H9 (cell line): ENCODE measurements at regions not wholly inside any gene's neighbourhood (a gene's known extent, or its start where the extent isn't known, plus 50 kb on each side); places are given as distances from the start of the nearest gene placed in this dataset.

ENCODE experiments used
- DNase-seq: peaks from one replicate; pipeline ENCODE4 v3.0.0-alpha.2; 2017
- H2AFZ ChIP-seq: one replicate; pipeline ENCODE4 v1.6.1; 2013; ENCODE audit warnings: mild to moderate bottlenecking, low read length, control low read depth, moderate library complexity
- H2AK5ac ChIP-seq: 2 replicates; pipeline ENCODE4 v1.6.1; 2013; ENCODE audit warnings: low read length, control low read depth, mixed read lengths; ENCODE audit not compliant: insufficient read length
- H2BK120ac ChIP-seq: one replicate; pipeline ENCODE4 v1.6.1; 2013; ENCODE audit warnings: low read depth, mild to moderate bottlenecking, low read length, control low read depth, inconsistent platforms; ENCODE audit not compliant: poor library complexity, severe bottlenecking
- H2BK12ac ChIP-seq: 2 replicates; pipeline ENCODE4 v1.6.1; 2013; ENCODE audit warnings: low read length, control low read depth, mixed read lengths, low read depth; ENCODE audit not compliant: insufficient read length
- H2BK15ac ChIP-seq: 2 replicates; pipeline ENCODE4 v1.6.1; 2013; ENCODE audit warnings: low read depth, low read length, control low read depth
- H2BK20ac ChIP-seq: one replicate; pipeline ENCODE4 v1.6.1; 2013; ENCODE audit warnings: low read depth, mild to moderate bottlenecking, low read length, control low read depth, inconsistent platforms; ENCODE audit not compliant: poor library complexity, severe bottlenecking
- H2BK5ac ChIP-seq: 2 replicates; pipeline ENCODE4 v1.6.1; 2013; ENCODE audit warnings: low read length, control low read depth, mixed read lengths; ENCODE audit not compliant: insufficient read length
- H3K14ac ChIP-seq: 2 replicates; pipeline ENCODE4 v1.6.1; 2013; ENCODE audit warnings: low read length, control low read depth; ENCODE audit not compliant: insufficient read depth
- H3K18ac ChIP-seq: 2 replicates; pipeline ENCODE4 v1.6.1; 2013; ENCODE audit warnings: low read depth, mild to moderate bottlenecking, mixed read lengths, low read length, control low read depth; ENCODE audit not compliant: insufficient read length
- H3K23ac ChIP-seq: 2 replicates; pipeline ENCODE4 v1.6.1; 2013; ENCODE audit warnings: low read length, control low read depth, mixed read lengths, low read depth; ENCODE audit not compliant: insufficient read length
- H3K23me2 ChIP-seq: 2 replicates; pipeline ENCODE4 v1.6.1; 2013; ENCODE audit warnings: low read depth, mild to moderate bottlenecking, mixed read lengths, low read length, control low read depth; ENCODE audit not compliant: insufficient read length, poor library complexity, severe bottlenecking
- H3K27ac ChIP-seq: 2 replicates; pipeline ENCODE4 v1.5.1; 2013; ENCODE audit warnings: low read length, control low read depth, mixed read lengths, low read depth; ENCODE audit not compliant: insufficient read length
- H3K27me3 ChIP-seq: 2 replicates; pipeline ENCODE4 v1.6.1; 2013; ENCODE audit warnings: low read length, control low read depth, inconsistent platforms; ENCODE audit not compliant: insufficient read depth
- H3K4ac ChIP-seq: 2 replicates; pipeline ENCODE4 v1.6.1; 2013; ENCODE audit warnings: low read depth, mild to moderate bottlenecking, control low read depth, inconsistent platforms, low read length, moderate library complexity
- H3K4me1 ChIP-seq: 2 replicates; pipeline ENCODE4 v1.6.1; 2013; ENCODE audit warnings: low read length, control low read depth, inconsistent platforms; ENCODE audit not compliant: insufficient read depth
- H3K4me2 ChIP-seq: 2 replicates; pipeline ENCODE4 v1.6.1; 2013; ENCODE audit warnings: low read length, control low read depth, mixed read lengths; ENCODE audit not compliant: insufficient read length, insufficient read depth
- H3K56ac ChIP-seq: 2 replicates; pipeline ENCODE4 v1.6.1; 2013; ENCODE audit warnings: low read depth, mild to moderate bottlenecking, mixed read lengths, low read length, control low read depth; ENCODE audit not compliant: insufficient read length
- H3K79me1 ChIP-seq: 2 replicates; pipeline ENCODE4 v1.6.1; 2013; ENCODE audit warnings: low read depth, mild to moderate bottlenecking, moderate library complexity, low read length, control low read depth, inconsistent platforms; ENCODE audit not compliant: insufficient read depth, poor library complexity, severe bottlenecking
- H3K79me2 ChIP-seq: 2 replicates; pipeline ENCODE4 v1.6.1; 2013; ENCODE audit warnings: low read length, control low read depth, inconsistent platforms; ENCODE audit not compliant: insufficient read depth
- H3K9ac ChIP-seq: 2 replicates; pipeline ENCODE4 v1.6.1; 2013; ENCODE audit warnings: low read length, control low read depth, mixed read lengths; ENCODE audit not compliant: insufficient read length; ENCODE audit errors: extremely low read depth
- H3K9me3 ChIP-seq: one replicate; pipeline ENCODE4 v1.6.1; 2013; ENCODE audit warnings: low read depth, low read length, inconsistent platforms; ENCODE audit not compliant: control insufficient read depth
- H3T11ph ChIP-seq: one replicate; pipeline ENCODE4 v1.6.1; 2013; ENCODE audit warnings: mild to moderate bottlenecking, low read length, control low read depth, inconsistent platforms
- H4K20me1 ChIP-seq: one replicate; pipeline ENCODE4 v1.6.1; 2013; ENCODE audit not compliant: control insufficient read depth, insufficient read length, insufficient read depth
- H4K5ac ChIP-seq: 2 replicates; pipeline ENCODE4 v1.6.1; 2013; ENCODE audit warnings: low read depth, mild to moderate bottlenecking, mixed read lengths, low read length, control low read depth; ENCODE audit not compliant: insufficient read length
- H4K8ac ChIP-seq: replicated peaks from 2 replicates; pipeline ENCODE4 v1.6.1; 2013; ENCODE audit warnings: low read length, control low read depth, mixed read lengths, low read depth; ENCODE audit not compliant: insufficient read length
- H4K91ac ChIP-seq: 2 replicates; pipeline ENCODE4 v1.6.1; 2013; ENCODE audit warnings: low read depth, mild to moderate bottlenecking, moderate library complexity, mixed read lengths, low read length, control low read depth; ENCODE audit not compliant: insufficient read length
- H3K27ac Mint-ChIP-seq, 3 experiments: 2 replicates in 2 of 3; 3 replicates in 1 of 3; pipeline ENCODE4 v1.8.0; 2020 to 2021; ENCODE audit warnings: mixed read lengths in 3 of 3, mild to moderate bottlenecking in 1 of 3, moderate library complexity in 1 of 3
- H3K27me3 Mint-ChIP-seq: 2 replicates; pipeline ENCODE4 v1.8.0; 2021; ENCODE audit warnings: low read depth, mild to moderate bottlenecking, moderate library complexity, mixed read lengths
- H3K36me3 Mint-ChIP-seq, 3 experiments: 2 replicates in 2 of 3; 3 replicates in 1 of 3; pipeline ENCODE4 v1.8.0; 2020 to 2021; ENCODE audit warnings: low read depth in 3 of 3, mixed read lengths in 3 of 3; ENCODE audit not compliant: insufficient read depth in 1 of 3
- H3K4me1 Mint-ChIP-seq, 2 experiments: 2 replicates each; pipeline ENCODE4 v1.8.0; 2020; ENCODE audit warnings: mixed read lengths in 2 of 2
- H3K4me3 Mint-ChIP-seq, 2 experiments: 2 replicates in 1 of 2; 3 replicates in 1 of 2; pipeline ENCODE4 v1.8.0; 2020 to 2021; ENCODE audit warnings: mild to moderate bottlenecking in 2 of 2, mixed read lengths in 2 of 2, moderate library complexity in 1 of 2
- H3K9me3 Mint-ChIP-seq, 2 experiments: 2 replicates in 1 of 2; 3 replicates in 1 of 2; pipeline ENCODE4 v1.8.0; 2020; ENCODE audit warnings: mild to moderate bottlenecking in 2 of 2, mixed read lengths in 2 of 2, moderate library complexity in 1 of 2
- CTCF ChIP-seq: fragments of 200-600 bp; sonication (generic); conservative IDR thresholded peaks from 3 replicates; pipeline ENCODE4 v1.8.0; 2021; ENCODE audit warnings: antibody characterized with exemption, mild to moderate bottlenecking
- WGBS: extraction: QIAGEN DNeasy Blood & Tissue Kit; methylation state at CpG from one replicate; pipeline ENCODE4 v1.1.7; 2013; ENCODE audit warnings: missing lambda C conversion rate, low lambda C conversion rate, mixed read lengths; ENCODE audit not compliant: insufficient read length; ENCODE audit errors: extremely low coverage; 5-methylcytosine and 5-hydroxymethylcytosine counted together

- Histone ChIP-seq H3K27me3 (no peaks in the 10 kb centered on the region), H3K4me2 (no peak overlapping the region), H3K79me1 (no peaks in the 10 kb centered on the region), H3K56ac (no peak overlapping the region), H3K4ac (no peak overlapping the region), H2AK5ac (no peak overlapping the region), H2BK120ac (no peak overlapping the region), H3T11ph (no peak overlapping the region), H4K20me1 (no peaks in the 10 kb centered on the region), H3K79me2 (no peaks in the 10 kb centered on the region), H2BK12ac (no peak overlapping the region), H3K14ac (no peak overlapping the region), H4K8ac (no peak overlapping the region), H2BK15ac (no peak overlapping the region), H3K4me1 (no peaks in the 10 kb centered on the region), H4K91ac (no peak overlapping the region), H3K23ac (no peak overlapping the region), H2AFZ (no peak overlapping the region), H3K9ac (no peak overlapping the region), H3K27ac (no peak overlapping the region), H2BK5ac (no peak overlapping the region), H2BK20ac (no peak overlapping the region), H3K18ac (no peak overlapping the region), H3K9me3 (peaks cover 18% of the 10 kb centered on the region), H4K5ac (no peak overlapping the region), H3K23me2 (no peaks in the 10 kb centered on the region)
- no peak for TF ChIP-seq CTCF
- H3K4me3 Mint-ChIP-seq, result no peak overlapping the region
- peaks cover 14 to 19% (median 17%) of the 10 kb centered on the region in 3 experiments for H3K36me3 Mint-ChIP-seq
- H3K27ac Mint-ChIP-seq, result no peak overlapping the region
- no peak for DNase-seq
- no peaks in the 10 kb centered on the region for H3K27me3 Mint-ChIP-seq
- H3K4me1 Mint-ChIP-seq, result no peaks in the 10 kb centered on the region
- no CpG with 5 or more reads among the region's 1 CpG for WGBS
- peaks cover 29 to 31% of the 10 kb centered on the region in 2 experiments for H3K9me3 Mint-ChIP-seq
Observed at GRCh38 chr11:41613326-41613725, 153.9 kb upstream of the LRRC4C start.
